Stomach smooth muscle (tissue), 2 donors: ENCODE measurements at regions not wholly inside any gene's neighbourhood (a gene's known extent, or its start where the extent isn't known, plus 50 kb on each side); places are given as distances from the start of the nearest gene placed in this dataset.

ENCODE experiments used
- H3K27ac ChIP-seq: one replicate; pipeline ENCODE4 v1.7.0; 2013; ENCODE audit warnings: mild to moderate bottlenecking, low read length, inconsistent platforms
- H3K27me3 ChIP-seq, 2 donors: one replicate each; pipeline ENCODE4 v1.7.0; 2013; ENCODE audit warnings: low read length in 2 of 2; ENCODE audit not compliant: insufficient read depth in 2 of 2, control insufficient read depth in 1 of 2
- H3K36me3 ChIP-seq, 2 donors: one replicate each; pipeline ENCODE4 v1.7.0; 2013; ENCODE audit warnings: low read length in 2 of 2; ENCODE audit not compliant: control insufficient read depth in 2 of 2, insufficient read depth in 2 of 2
- H3K4me1 ChIP-seq: one replicate; pipeline ENCODE4 v1.7.0; 2013; ENCODE audit warnings: low read length; ENCODE audit not compliant: control insufficient read depth, insufficient read depth
- H3K4me3 ChIP-seq, 2 donors: one replicate each; pipeline ENCODE4 v1.7.0; 2013; ENCODE audit warnings: low read length in 2 of 2
- H3K9ac ChIP-seq, 2 donors: one replicate each; pipeline ENCODE4 v1.7.0; 2013; ENCODE audit warnings: low read length in 2 of 2, mild to moderate bottlenecking in 1 of 2
- H3K9me3 ChIP-seq, 2 donors: one replicate each; pipeline ENCODE4 v1.7.0; 2013; ENCODE audit warnings: low read length in 2 of 2; ENCODE audit not compliant: control insufficient read depth in 2 of 2
- donor health status: healthy.
- donor health status: Pancreatic carcinoma.

GRCh38 chr6:27687154-27688013 lies 214.5 kb upstream of the ZNF184 start:
- H3K36me3 ChIP-seq = no peaks in the 10 kb centered on the region
- H3K27ac ChIP-seq = no peak overlapping the region
- H3K27me3 ChIP-seq = no peaks in the 10 kb centered on the region
- no peaks in the 10 kb centered on the region for H3K9me3 ChIP-seq
- H3K4me1 ChIP-seq = peaks cover 6% of the 10 kb centered on the region
- H3K9ac ChIP-seq = peak overlapping the region; percentile 41 to 42
- H3K4me3 ChIP-seq = peak overlapping the region; percentile 75 to 80

GRCh38 chr6:27685279-27685678 lies 212.4 kb upstream of the ZNF184 start:
- Histone ChIP-seq H3K27ac (no peak overlapping the region), H3K9me3 (no peaks in the 10 kb centered on the region), H3K9ac (no peak overlapping the region), H3K27me3 (peaks cover 10 to 16% of the 10 kb centered on the region in 2 donors), H3K36me3 (no peaks in the 10 kb centered on the region), H3K4me1 (peaks cover 6% of the 10 kb centered on the region), H3K4me3 (no peak overlapping the region)

- Histone ChIP-seq H3K9ac (no peak overlapping the region), H3K27me3 (peaks cover 18 to 23% of the 10 kb centered on the region in 2 donors), H3K36me3 (no peaks in the 10 kb centered on the region), H3K27ac (no peak overlapping the region), H3K4me1 (peaks cover 6% of the 10 kb centered on the region), H3K9me3 (no peaks in the 10 kb centered on the region), H3K4me3 (no peak overlapping the region)
These were observed 211.6 kb upstream of the ZNF184 start for GRCh38 chr6:27684264-27685211.

GRCh38 chr6:27679964-27680694 lies 207.2 kb upstream of the ZNF184 start:
- H3K27me3 ChIP-seq = peaks cover 23 to 42% of the 10 kb centered on the region in 2 donors
- H3K27ac ChIP-seq = no peak overlapping the region
- H3K4me1 ChIP-seq = no peaks in the 10 kb centered on the region
- no peaks in the 10 kb centered on the region for H3K9me3 ChIP-seq
- no peaks in the 10 kb centered on the region for H3K36me3 ChIP-seq
- no peak overlapping the region for H3K4me3 ChIP-seq
- no peak overlapping the region for H3K9ac ChIP-seq

- Histone ChIP-seq H3K36me3 (no peaks in the 10 kb centered on the region), H3K27ac (no peak overlapping the region), H3K4me1 (no peaks in the 10 kb centered on the region), H3K9me3 (no peaks in the 10 kb centered on the region), H3K9ac (no peak overlapping the region), H3K4me3 (no peak overlapping the region), H3K27me3 (peaks cover 23 to 42% of the 10 kb centered on the region in 2 donors)
These were observed 206.5 kb upstream of the ZNF184 start for GRCh38 chr6:27679308-27679963.

GRCh38 chr6:27678469-27678868 lies 205.6 kb upstream of the ZNF184 start:
- Histone ChIP-seq H3K9ac (no peak overlapping the region), H3K27me3 (peaks cover 26 to 43% of the 10 kb centered on the region in 2 donors), H3K9me3 (no peaks in the 10 kb centered on the region), H3K4me3 (no peak overlapping the region), H3K36me3 (no peaks in the 10 kb centered on the region), H3K4me1 (no peaks in the 10 kb centered on the region), H3K27ac (no peak overlapping the region)

GRCh38 chr6:27674882-27675281 lies 202.0 kb upstream of the ZNF184 start:
- Histone ChIP-seq H3K27ac (no peak overlapping the region), H3K9ac (no peak overlapping the region), H3K4me1 (no peaks in the 10 kb centered on the region), H3K27me3 (peaks cover 30 to 48% of the 10 kb centered on the region in 2 donors), H3K36me3 (no peaks in the 10 kb centered on the region), H3K9me3 (no peaks in the 10 kb centered on the region), H3K4me3 (no peak overlapping the region)

- Histone ChIP-seq H3K27ac (no peak overlapping the region), H3K27me3 (peaks cover 41 to 54% of the 10 kb centered on the region in 2 donors), H3K36me3 (no peaks in the 10 kb centered on the region), H3K9ac (no peak overlapping the region), H3K4me1 (no peaks in the 10 kb centered on the region), H3K4me3 (peak overlapping the region in 1 of 2 donors; percentile 29), H3K9me3 (peaks cover 0 to 3% of the 10 kb centered on the region in 2 donors)
These were observed 199.4 kb upstream of the ZNF184 start for GRCh38 chr6:27672113-27672799.

- H3K27me3 ChIP-seq = peaks cover 48 to 61% of the 10 kb centered on the region in 2 donors
- H3K9ac ChIP-seq = no peak overlapping the region
- peak overlapping the region in 1 of 2 donors; percentile 29 for H3K4me3 ChIP-seq
- H3K9me3 ChIP-seq = peaks cover 0 to 3% of the 10 kb centered on the region in 2 donors
- no peaks in the 10 kb centered on the region for H3K36me3 ChIP-seq
- H3K4me1 ChIP-seq = no peaks in the 10 kb centered on the region
- no peak overlapping the region for H3K27ac ChIP-seq
These were observed 196.9 kb upstream of the ZNF184 start for GRCh38 chr6:27669624-27670301.
